ENCODE measurements at regions not wholly inside any gene's neighbourhood (a gene's known extent, or its start where the extent isn't known, plus 50 kb on each side); places are given as distances from the start of the nearest gene placed in this dataset.

DNA sequence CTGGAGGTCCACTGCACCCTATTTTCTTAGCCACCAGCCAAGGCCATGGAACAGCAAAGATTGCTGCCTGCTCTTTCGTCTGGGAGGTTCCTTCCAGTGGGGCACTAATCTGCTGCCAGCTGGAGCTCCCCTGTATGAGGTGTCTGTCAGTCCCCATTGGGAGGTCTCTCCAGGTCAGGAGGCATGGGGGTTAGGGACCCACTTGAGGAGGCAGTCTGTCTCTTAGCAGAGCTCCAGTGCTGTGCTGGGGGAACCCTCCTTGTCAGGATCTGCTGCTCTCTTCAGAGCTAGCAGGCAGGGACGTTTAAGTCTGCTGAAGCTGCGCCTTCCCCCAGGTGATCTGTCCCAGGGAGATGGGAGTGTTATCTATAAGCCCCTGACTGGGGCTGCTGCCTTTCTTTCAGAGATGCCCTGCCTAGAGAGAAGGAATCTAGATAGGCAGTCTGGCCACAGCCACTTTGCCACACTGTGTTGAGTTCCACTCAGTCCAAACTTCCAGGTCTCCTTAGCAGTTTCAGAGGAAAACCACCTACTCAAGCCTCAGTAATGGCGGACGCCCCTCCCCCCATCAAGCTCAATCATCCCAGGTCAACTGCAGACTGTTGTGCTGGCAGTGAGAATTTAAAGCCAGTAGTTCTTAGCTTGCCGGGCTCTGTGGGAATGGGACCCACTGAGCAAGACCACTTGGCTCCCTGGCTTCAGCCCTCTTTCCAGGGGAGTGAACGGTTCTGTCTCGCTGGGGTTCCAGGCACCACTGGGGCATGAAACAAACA, 317.7 kb downstream of the LRRC70 start:
- TF ChIP-seq POLR2A (IDR thresholded peaks at IDR 0.05; ENCODE audit: control extremely low read depth in 1 of 2, low read depth in 2 of 2, low read length in 2 of 2) (no peak), CREB1 (IDR thresholded peaks at IDR 0.05) (no peak), EGR1 (IDR thresholded peaks at IDR 0.05; ENCODE audit: borderline replicate concordance, low read depth, low read length) (no peak), CTCF (IDR thresholded peaks at IDR 0.05; ENCODE audit: control extremely low read depth in 1 of 3, insufficient read depth in 1 of 3, low read depth in 1 of 3, low read length in 3 of 3) (no peak), HDAC2 (IDR thresholded peaks at IDR 0.05; ENCODE audit: borderline replicate concordance in 1 of 2, low read depth in 2 of 2, low read length in 2 of 2) (no peak), NRF1 (IDR thresholded peaks at IDR 0.05; ENCODE audit: low read depth, low read length) (no peak), SIX5 (IDR thresholded peaks at IDR 0.05; ENCODE audit: low read depth, low read length) (no peak), POLR2AphosphoS5 (IDR thresholded peaks at IDR 0.05; ENCODE audit: low read depth, low read length) (peak; percentile 41; the same call in 1 of the 2 replicates), YY1 (IDR thresholded peaks at IDR 0.05; ENCODE audit: low read depth, low read length) (peak; percentile 67; the same call in 1 of the 2 replicates), CBX5 (IDR thresholded peaks at IDR 0.05; ENCODE audit: low read depth, low read length) (no peak)

Measured in H1 (cell line).